ENCODE measurements at regions not wholly inside any gene's neighbourhood (a gene's known extent, or its start where the extent isn't known, plus 50 kb on each side); places are given as distances from the start of the nearest gene placed in this dataset.

- ChIA-PET CTCF (no interaction called here), POLR2A (no interaction called here)
- H3K4me1 ChIP-seq = no peaks in the 10 kb centered on the region
- no peak overlapping the region for H3K4me3 ChIP-seq (ENCODE audit: low read depth, low read length)
- intact Hi-C loops (cut with micrococcal nuclease; ENCODE audit: unreplicated experiment) = no loop called here
- BruUV-seq (replicated peaks) = no TSS peak
- H3K27me3 ChIP-seq (replicated peaks; ENCODE audit: control insufficient read depth, insufficient read depth, low read length) = no peaks in the 10 kb centered on the region
- H3K36me3 Mint-ChIP-seq (ENCODE audit: insufficient read depth, unreplicated experiment) = no peaks in the 10 kb centered on the region
- no peaks in the 10 kb centered on the region for H3K4me1 Mint-ChIP-seq (ENCODE audit: low read depth, unreplicated experiment)
- no peak for DNase-seq
- no peak overlapping the region for H3K27ac Mint-ChIP-seq (ENCODE audit: unreplicated experiment)
- peaks cover 15% of the 10 kb centered on the region for H3K27me3 Mint-ChIP-seq (ENCODE audit: insufficient read depth, unreplicated experiment)
- H3K36me3 ChIP-seq (ENCODE audit: control insufficient read depth, insufficient read depth, low read length) = no peaks in the 10 kb centered on the region
- no peaks in the 10 kb centered on the region for H3K9me3 ChIP-seq
- no peak for TF ChIP-seq CTCF (IDR thresholded peaks at IDR 0.05; ENCODE audit: insufficient read depth in 1 of 2, low read depth in 1 of 2, low read length in 1 of 2, severe bottlenecking in 1 of 2, unreplicated experiment in 1 of 2)
- H3K4me3 Mint-ChIP-seq (ENCODE audit: unreplicated experiment) = no peak overlapping the region
- no peaks in the 10 kb centered on the region for H3K9me3 Mint-ChIP-seq (ENCODE audit: unreplicated experiment)
Measured at GRCh38 chr15:97648728-97649127, 311.8 kb upstream of the ARRDC4 start.

- H3K27ac Mint-ChIP-seq (ENCODE audit: unreplicated experiment) = no peak overlapping the region
- ChIA-PET POLR2A (no interaction called here), CTCF (no interaction called here)
- no peak overlapping the region for H3K4me3 ChIP-seq (ENCODE audit: low read depth, low read length)
- H3K36me3 Mint-ChIP-seq (ENCODE audit: insufficient read depth, unreplicated experiment) = no peaks in the 10 kb centered on the region
- no peak for DNase-seq
- no peaks in the 10 kb centered on the region for H3K4me1 ChIP-seq
- no TSS peak for BruUV-seq (replicated peaks)
- H3K9me3 ChIP-seq = no peaks in the 10 kb centered on the region
- no peaks in the 10 kb centered on the region for H3K9me3 Mint-ChIP-seq (ENCODE audit: unreplicated experiment)
- no peaks in the 10 kb centered on the region for H3K4me1 Mint-ChIP-seq (ENCODE audit: low read depth, unreplicated experiment)
- intact Hi-C loops (cut with micrococcal nuclease; ENCODE audit: unreplicated experiment) = no loop called here
- H3K36me3 ChIP-seq (ENCODE audit: control insufficient read depth, insufficient read depth, low read length) = no peaks in the 10 kb centered on the region
- no peaks in the 10 kb centered on the region for H3K27me3 ChIP-seq (replicated peaks; ENCODE audit: control insufficient read depth, insufficient read depth, low read length)
- no peak overlapping the region for H3K4me3 Mint-ChIP-seq (ENCODE audit: unreplicated experiment)
- peaks cover 17% of the 10 kb centered on the region for H3K27me3 Mint-ChIP-seq (ENCODE audit: insufficient read depth, unreplicated experiment)
- TF ChIP-seq CTCF (IDR thresholded peaks at IDR 0.05; ENCODE audit: insufficient read depth in 1 of 2, low read depth in 1 of 2, low read length in 1 of 2, severe bottlenecking in 1 of 2, unreplicated experiment in 1 of 2) = no peak
Measured at GRCh38 chr15:97652041-97652440, 308.5 kb upstream of the ARRDC4 start.

GRCh38 chr15:97652700-97653167 lies 307.8 kb upstream of the ARRDC4 start:
- ChIA-PET POLR2A (no interaction called here), CTCF (no interaction called here)
- no peaks in the 10 kb centered on the region for H3K4me1 ChIP-seq
- no peaks in the 10 kb centered on the region for H3K27me3 ChIP-seq (replicated peaks; ENCODE audit: control insufficient read depth, insufficient read depth, low read length)
- H3K9me3 ChIP-seq = no peaks in the 10 kb centered on the region
- no peak for DNase-seq
- no peaks in the 10 kb centered on the region for H3K9me3 Mint-ChIP-seq (ENCODE audit: unreplicated experiment)
- TF ChIP-seq CTCF (IDR thresholded peaks at IDR 0.05; ENCODE audit: insufficient read depth in 1 of 2, low read depth in 1 of 2, low read length in 1 of 2, severe bottlenecking in 1 of 2, unreplicated experiment in 1 of 2) = no peak
- no peak overlapping the region for H3K27ac Mint-ChIP-seq (ENCODE audit: unreplicated experiment)
- peak overlapping the region; percentile 44 for H3K4me3 Mint-ChIP-seq (ENCODE audit: unreplicated experiment)
- no peaks in the 10 kb centered on the region for H3K4me1 Mint-ChIP-seq (ENCODE audit: low read depth, unreplicated experiment)
- no peak overlapping the region for H3K4me3 ChIP-seq (ENCODE audit: low read depth, low read length)
- intact Hi-C loops (cut with micrococcal nuclease; ENCODE audit: unreplicated experiment) = no loop called here
- no peaks in the 10 kb centered on the region for H3K36me3 Mint-ChIP-seq (ENCODE audit: insufficient read depth, unreplicated experiment)
- no TSS peak for BruUV-seq (replicated peaks)
- H3K36me3 ChIP-seq (ENCODE audit: control insufficient read depth, insufficient read depth, low read length) = no peaks in the 10 kb centered on the region
- peaks cover 17% of the 10 kb centered on the region for H3K27me3 Mint-ChIP-seq (ENCODE audit: insufficient read depth, unreplicated experiment)
